Esophagus squamous epithelium (tissue), 4 donors: ENCODE measurements at regions not wholly inside any gene's neighbourhood (a gene's known extent, or its start where the extent isn't known, plus 50 kb on each side); places are given as distances from the start of the nearest gene placed in this dataset.

ENCODE experiments used
- CTCF ChIP-seq, 6 experiments: fragments of 450-650 bp in 4 of 6; fragments of 200-600 bp in 2 of 6; sonication (generic) in 2 of 6; IDR thresholded peaks; one replicate each; pipeline ENCODE4 v1.5.1; 2016 to 2019; ENCODE audit warnings: antibody characterized with exemption in 6 of 6, mild to moderate bottlenecking in 4 of 6, moderate library complexity in 4 of 6
- POLR2A ChIP-seq, 4 donors: fragments of 450-650 bp; IDR thresholded peaks; one replicate each; pipeline ENCODE4 v1.6.1; 2017; ENCODE audit warnings: antibody characterized with exemption in 4 of 4, mild to moderate bottlenecking in 4 of 4, moderate library complexity in 3 of 4

- TF ChIP-seq CTCF (IDR thresholded peaks at IDR 0.05), result peak in 4 of 6 experiments; percentile 13 to 54 (median 22)
- no peak for TF ChIP-seq POLR2A (IDR thresholded peaks at IDR 0.05)
These were observed 694.1 kb downstream of the ANKRD7 start for GRCh38 chr7:118918556-118918955.
